Mesendoderm (in vitro differentiated cells): ENCODE measurements at regions not wholly inside any gene's neighbourhood (a gene's known extent, or its start where the extent isn't known, plus 50 kb on each side); places are given as distances from the start of the nearest gene placed in this dataset.

ENCODE experiments used
- DNase-seq: peaks from one replicate; pipeline ENCODE4 v3.0.0; 2013
- H2AK5ac ChIP-seq: 2 replicates; pipeline ENCODE4 v1.6.1; 2013; ENCODE audit warnings: low read length, inconsistent platforms
- H2BK120ac ChIP-seq: 2 replicates; pipeline ENCODE4 v1.6.1; 2013; ENCODE audit warnings: low read depth, mild to moderate bottlenecking, low read length, moderate library complexity, mixed read lengths
- H2BK15ac ChIP-seq: replicated peaks from 2 replicates; pipeline ENCODE4 v1.6.1; 2013; ENCODE audit warnings: low read depth, mild to moderate bottlenecking, moderate library complexity
- H2BK5ac ChIP-seq: 2 replicates; pipeline ENCODE4 v1.6.1; 2013; ENCODE audit warnings: low read length, inconsistent platforms
- H3K18ac ChIP-seq: 2 replicates; pipeline ENCODE4 v1.6.1; 2013; ENCODE audit warnings: mild to moderate bottlenecking, low read length, mixed read lengths
- H3K23ac ChIP-seq: one replicate; pipeline ENCODE4 v1.6.1; 2013; ENCODE audit warnings: low read length
- H3K27ac ChIP-seq: 2 replicates; pipeline ENCODE4 v1.5.1; 2013; ENCODE audit warnings: low read depth, mild to moderate bottlenecking, inconsistent platforms, low read length, moderate library complexity
- H3K27me3 ChIP-seq: 2 replicates; pipeline ENCODE4 v1.6.1; 2013; ENCODE audit warnings: low read length, control low read depth, mild to moderate bottlenecking, inconsistent platforms; ENCODE audit not compliant: insufficient read depth, poor library complexity
- H3K36me3 ChIP-seq: 2 replicates; pipeline ENCODE4 v1.6.1; 2013; ENCODE audit warnings: low read length, inconsistent platforms; ENCODE audit not compliant: control insufficient read depth, insufficient read depth
- H3K4ac ChIP-seq: one replicate; pipeline ENCODE4 v1.6.1; 2013; ENCODE audit warnings: low read depth, mild to moderate bottlenecking, low read length, moderate library complexity
- H3K4me1 ChIP-seq: 2 replicates; pipeline ENCODE4 v1.6.1; 2013; ENCODE audit warnings: low read depth, low read length, inconsistent platforms; ENCODE audit not compliant: control insufficient read depth
- H3K4me2 ChIP-seq: 2 replicates; pipeline ENCODE4 v1.6.1; 2013; ENCODE audit warnings: low read length
- H3K4me3 ChIP-seq: 2 replicates; pipeline ENCODE4 v1.5.1; 2013; ENCODE audit warnings: mild to moderate bottlenecking, low read length
- H3K56ac ChIP-seq: one replicate; pipeline ENCODE4 v1.6.1; 2013; ENCODE audit warnings: low read length
- H3K79me1 ChIP-seq: 2 replicates; pipeline ENCODE4 v1.6.1; 2013; ENCODE audit warnings: low read length, inconsistent platforms
- H3K79me2 ChIP-seq: 2 replicates; pipeline ENCODE4 v1.6.1; 2013; ENCODE audit warnings: mild to moderate bottlenecking, low read length; ENCODE audit not compliant: control insufficient read depth, insufficient read depth
- H3K9ac ChIP-seq: 2 replicates; pipeline ENCODE4 v1.6.1; 2013; ENCODE audit warnings: low read length, inconsistent platforms
- H4K5ac ChIP-seq: one replicate; pipeline ENCODE4 v1.6.1; 2013; ENCODE audit warnings: low read length
- H4K8ac ChIP-seq: one replicate; pipeline ENCODE4 v1.6.1; 2013; ENCODE audit warnings: low read depth, mild to moderate bottlenecking, control low read depth, low read length, moderate library complexity
- WGBS: extraction: QIAGEN DNeasy Blood & Tissue Kit; methylation state at CpG from one replicate; pipeline ENCODE4 v1.1.7; 2013; ENCODE audit warnings: low lambda C conversion rate, missing lambda C conversion rate; ENCODE audit not compliant: insufficient coverage; ENCODE audit errors: extremely low coverage; 5-methylcytosine and 5-hydroxymethylcytosine counted together

DNA sequence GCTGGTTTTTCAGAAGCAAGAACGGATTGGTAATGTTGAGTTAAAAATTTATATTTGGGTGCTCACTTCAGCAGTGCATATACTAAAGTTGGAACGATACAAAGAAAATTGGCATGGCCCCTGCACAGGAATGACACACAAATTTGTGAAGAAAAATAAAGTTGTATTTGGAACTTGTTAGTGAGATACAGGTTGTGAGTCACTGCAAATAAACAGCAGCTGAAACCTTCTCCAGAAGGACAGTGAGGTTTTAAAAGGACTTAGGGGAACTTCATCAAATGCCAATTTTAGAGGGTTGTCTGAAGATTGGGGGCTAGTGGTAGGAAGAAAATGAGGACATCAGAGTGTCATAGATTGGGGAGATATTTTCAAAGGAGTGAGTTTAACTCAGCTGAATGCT, 79.7 kb upstream of the ELOVL6 start:
- 100% methylated on average over 1 of the region's 2 CpGs for WGBS
- Histone ChIP-seq H3K36me3 (no peaks in the 10 kb centered on the region), H3K18ac (no peak overlapping the region), H3K9ac (no peak overlapping the region), H2AK5ac (no peak overlapping the region), H4K5ac (no peak overlapping the region), H3K27me3 (no peaks in the 10 kb centered on the region), H3K4me3 (no peak overlapping the region), H3K4me2 (no peak overlapping the region), H2BK5ac (no peak overlapping the region), H4K8ac (no peak overlapping the region), H3K79me1 (no peaks in the 10 kb centered on the region), H3K4me1 (no peaks in the 10 kb centered on the region), H3K4ac (no peak overlapping the region), H2BK120ac (no peak overlapping the region), H3K79me2 (no peaks in the 10 kb centered on the region), H3K27ac (no peak overlapping the region), H2BK15ac (no peak overlapping the region), H3K23ac (no peak overlapping the region), H3K56ac (no peak overlapping the region)
- no peak for DNase-seq

DNA sequence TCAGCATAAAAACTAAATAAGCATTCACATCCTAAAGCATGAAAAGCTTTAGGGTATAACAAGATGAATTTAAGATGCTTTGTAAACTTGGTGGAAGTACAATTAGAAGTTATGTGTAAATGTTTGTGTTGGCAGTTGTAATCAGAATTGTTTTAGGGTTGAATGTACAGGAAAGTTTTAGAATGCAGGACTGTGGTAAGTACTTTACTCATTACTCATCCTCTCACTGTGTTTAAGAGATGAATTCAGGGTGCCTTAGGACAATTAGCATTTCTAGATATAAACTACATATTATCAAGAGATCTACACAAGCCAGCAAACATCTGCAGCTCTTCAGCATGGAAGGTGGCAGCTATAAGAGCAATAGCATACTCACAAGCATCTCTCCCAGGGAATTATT, 77.5 kb upstream of the ELOVL6 start:
- no peak overlapping the region for H2BK5ac ChIP-seq
- H3K56ac ChIP-seq, result no peak overlapping the region
- H3K36me3 ChIP-seq, result no peaks in the 10 kb centered on the region
- H3K27ac ChIP-seq, result no peak overlapping the region
- H3K9ac ChIP-seq, result no peak overlapping the region
- H3K79me1 ChIP-seq, result no peaks in the 10 kb centered on the region
- DNase-seq, result no peak
- no peak overlapping the region for H3K23ac ChIP-seq
- H3K4me3 ChIP-seq, result no peak overlapping the region
- H3K4me1 ChIP-seq, result no peaks in the 10 kb centered on the region
- no peak overlapping the region for H3K4me2 ChIP-seq
- no peaks in the 10 kb centered on the region for H3K79me2 ChIP-seq
- no peak overlapping the region for H2BK120ac ChIP-seq
- H3K27me3 ChIP-seq, result no peaks in the 10 kb centered on the region
- no peak overlapping the region for H3K18ac ChIP-seq
- H4K5ac ChIP-seq, result no peak overlapping the region
- no peak overlapping the region for H2AK5ac ChIP-seq
- no peak overlapping the region for H2BK15ac ChIP-seq
- no peak overlapping the region for H4K8ac ChIP-seq
- H3K4ac ChIP-seq, result no peak overlapping the region

DNA sequence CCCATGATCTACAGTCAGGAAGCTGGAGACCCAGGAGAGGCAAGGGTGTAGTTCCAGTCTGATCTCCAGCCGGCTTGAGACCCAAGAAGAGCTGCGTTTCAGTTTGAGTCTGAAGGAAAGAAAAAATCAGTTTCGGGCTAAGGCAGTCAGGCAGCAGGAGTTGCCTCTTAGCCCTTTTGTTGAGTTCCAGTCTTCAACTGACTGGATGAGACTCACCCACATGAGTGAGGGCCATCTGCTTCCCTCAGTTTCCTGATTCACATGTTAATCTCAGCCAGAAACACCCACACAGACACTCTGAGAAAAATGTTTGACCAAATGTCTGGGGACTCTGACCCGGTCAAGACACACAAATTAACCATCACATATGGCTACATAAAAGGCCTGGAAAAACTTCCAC, 73.6 kb upstream of the ELOVL6 start:
- Histone ChIP-seq H3K27me3 (no peaks in the 10 kb centered on the region), H3K18ac (no peak overlapping the region), H3K56ac (no peak overlapping the region), H3K79me2 (no peaks in the 10 kb centered on the region), H3K9ac (no peak overlapping the region), H3K23ac (no peak overlapping the region), H4K5ac (no peak overlapping the region), H3K36me3 (no peaks in the 10 kb centered on the region), H4K8ac (no peak overlapping the region), H3K79me1 (no peaks in the 10 kb centered on the region), H2BK120ac (no peak overlapping the region), H2BK15ac (no peak overlapping the region), H2BK5ac (no peak overlapping the region), H2AK5ac (no peak overlapping the region), H3K4ac (no peak overlapping the region), H3K4me3 (no peak overlapping the region), H3K4me1 (no peaks in the 10 kb centered on the region), H3K4me2 (no peak overlapping the region), H3K27ac (no peak overlapping the region)
- DNase-seq, result no peak
- WGBS, result no CpG with 5 or more reads among the region's 4 CpGs

DNA sequence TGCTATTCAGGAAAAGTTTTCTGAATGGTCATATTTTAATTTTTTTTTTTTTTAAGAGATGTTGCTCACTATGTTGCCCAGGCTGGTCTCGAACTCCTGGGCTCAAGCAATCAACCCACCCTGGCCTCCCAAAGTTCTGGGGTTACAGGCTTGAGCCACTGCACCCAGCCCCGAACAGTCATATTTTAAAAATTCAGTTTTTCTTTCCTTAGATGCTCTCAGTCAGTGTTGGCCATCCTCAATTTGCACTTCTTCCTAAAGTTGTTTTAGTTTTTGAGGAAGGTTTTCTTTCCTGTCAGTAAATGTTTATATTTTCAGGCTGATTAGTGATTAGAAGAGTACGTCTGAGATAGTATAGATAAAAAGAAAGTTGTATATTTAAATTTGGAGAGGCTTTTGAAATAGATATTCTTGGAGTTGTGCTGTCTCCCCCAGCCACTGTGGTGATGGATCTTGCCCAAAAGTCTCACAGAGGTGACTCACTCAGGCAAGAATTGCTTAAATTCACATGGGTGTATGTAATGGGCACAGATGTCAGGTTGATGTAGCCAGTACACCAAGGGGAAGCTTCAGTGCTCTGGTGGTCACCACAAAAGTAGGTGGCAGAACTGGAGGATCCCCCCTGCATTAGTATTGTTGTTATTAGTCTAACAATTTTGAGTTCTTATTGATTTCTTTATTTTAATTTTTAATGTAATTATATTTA, 72.2 kb upstream of the ELOVL6 start:
- Histone ChIP-seq H3K4me3 (no peak overlapping the region), H3K23ac (no peak overlapping the region), H3K56ac (no peak overlapping the region), H3K79me2 (no peaks in the 10 kb centered on the region), H2AK5ac (no peak overlapping the region), H3K27me3 (no peaks in the 10 kb centered on the region), H3K27ac (no peak overlapping the region), H4K5ac (no peak overlapping the region), H2BK15ac (no peak overlapping the region), H3K4ac (peak overlapping the region; percentile 20), H2BK5ac (no peak overlapping the region), H3K79me1 (no peaks in the 10 kb centered on the region), H3K9ac (no peak overlapping the region), H2BK120ac (no peak overlapping the region), H4K8ac (no peak overlapping the region), H3K18ac (no peak overlapping the region), H3K4me2 (no peak overlapping the region), H3K4me1 (no peaks in the 10 kb centered on the region), H3K36me3 (no peaks in the 10 kb centered on the region)
- peak; percentile 80 for DNase-seq
- WGBS, result 33% methylated on average over 1 of the region's 3 CpGs

DNA sequence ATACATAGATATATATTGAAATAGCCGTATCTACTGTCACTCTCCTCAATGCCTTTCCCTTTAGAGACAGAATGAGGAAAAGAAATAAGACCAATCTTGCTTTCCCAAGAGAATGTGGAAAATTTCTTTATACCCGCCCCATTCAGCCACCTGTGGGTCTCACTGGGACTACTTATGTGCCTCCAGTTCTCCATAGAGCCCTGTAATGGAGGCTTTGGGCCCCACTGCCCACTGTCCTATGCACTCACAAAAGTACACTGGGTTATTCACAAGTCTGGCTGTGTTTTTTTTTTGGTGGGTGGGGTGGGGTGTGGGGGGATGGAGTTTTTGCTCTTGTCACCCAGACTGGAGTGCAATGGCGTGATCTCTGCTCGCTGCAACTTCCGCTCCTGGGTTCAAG, 70.4 kb upstream of the ELOVL6 start:
- H3K18ac ChIP-seq, result no peak overlapping the region
- no peak overlapping the region for H3K27ac ChIP-seq
- H2AK5ac ChIP-seq, result no peak overlapping the region
- H3K56ac ChIP-seq, result no peak overlapping the region
- H3K36me3 ChIP-seq, result no peaks in the 10 kb centered on the region
- no peak overlapping the region for H2BK5ac ChIP-seq
- H4K5ac ChIP-seq, result no peak overlapping the region
- H3K27me3 ChIP-seq, result no peaks in the 10 kb centered on the region
- no peak overlapping the region for H3K9ac ChIP-seq
- H2BK15ac ChIP-seq, result no peak overlapping the region
- H3K23ac ChIP-seq, result no peak overlapping the region
- H3K79me2 ChIP-seq, result no peaks in the 10 kb centered on the region
- H2BK120ac ChIP-seq, result no peak overlapping the region
- no peaks in the 10 kb centered on the region for H3K4me1 ChIP-seq
- H3K4me2 ChIP-seq, result no peak overlapping the region
- no peak for DNase-seq
- no peaks in the 10 kb centered on the region for H3K79me1 ChIP-seq
- H3K4me3 ChIP-seq, result no peak overlapping the region
- no peak overlapping the region for H3K4ac ChIP-seq
- WGBS, result no CpG with 5 or more reads among the region's 5 CpGs
- no peak overlapping the region for H4K8ac ChIP-seq

DNA sequence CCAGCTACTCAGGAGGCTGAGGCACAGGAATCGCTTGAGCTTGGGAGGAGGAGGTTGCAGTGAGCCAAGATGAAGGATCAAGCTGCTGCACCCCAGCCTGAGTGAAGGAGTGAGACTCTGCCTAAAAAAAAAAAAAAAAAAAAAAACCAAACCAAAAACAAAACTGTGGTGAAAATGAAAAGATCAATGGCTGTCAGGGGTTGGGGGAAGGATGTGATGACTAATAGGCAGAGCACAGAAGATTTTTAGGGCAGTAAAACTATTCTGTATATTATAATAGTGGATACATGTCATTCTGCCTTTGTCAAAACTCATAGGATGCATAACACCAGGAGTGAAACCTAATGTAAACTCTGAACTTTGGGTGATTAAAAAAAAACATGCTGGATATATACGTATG, 69.9 kb upstream of the ELOVL6 start:
- Histone ChIP-seq H2BK15ac (no peak overlapping the region), H2AK5ac (no peak overlapping the region), H3K4me3 (no peak overlapping the region), H3K9ac (no peak overlapping the region), H2BK120ac (no peak overlapping the region), H3K23ac (no peak overlapping the region), H2BK5ac (no peak overlapping the region), H3K18ac (no peak overlapping the region), H3K4me1 (no peaks in the 10 kb centered on the region), H3K79me2 (no peaks in the 10 kb centered on the region), H3K56ac (no peak overlapping the region), H3K27ac (no peak overlapping the region), H4K8ac (no peak overlapping the region), H3K4me2 (no peak overlapping the region), H3K27me3 (no peaks in the 10 kb centered on the region), H3K79me1 (no peaks in the 10 kb centered on the region), H4K5ac (no peak overlapping the region), H3K36me3 (no peaks in the 10 kb centered on the region), H3K4ac (no peak overlapping the region)
- no peak for DNase-seq
- no CpG with 5 or more reads among the region's 2 CpGs for WGBS
